GM21717 (cell line): ENCODE measurements at regions not wholly inside any gene's neighbourhood (a gene's known extent, or its start where the extent isn't known, plus 50 kb on each side); places are given as distances from the start of the nearest gene placed in this dataset.

Experiments
- ATAC-seq: cut with Tn5 transposase; IDR thresholded peaks from one replicate; pipeline ENCODE4 v1.9.1; 2021; ENCODE audit warnings: mild to moderate bottlenecking, moderate library complexity; ENCODE audit not compliant: unreplicated experiment

GRCh38 chr2:128797092-128797491, 478.4 kb upstream of the HS6ST1 start:
- no peak for ATAC-seq

- ATAC-seq = peak; percentile 20
Measured at GRCh38 chr2:128797533-128797932, 478.9 kb upstream of the HS6ST1 start.

DNA sequence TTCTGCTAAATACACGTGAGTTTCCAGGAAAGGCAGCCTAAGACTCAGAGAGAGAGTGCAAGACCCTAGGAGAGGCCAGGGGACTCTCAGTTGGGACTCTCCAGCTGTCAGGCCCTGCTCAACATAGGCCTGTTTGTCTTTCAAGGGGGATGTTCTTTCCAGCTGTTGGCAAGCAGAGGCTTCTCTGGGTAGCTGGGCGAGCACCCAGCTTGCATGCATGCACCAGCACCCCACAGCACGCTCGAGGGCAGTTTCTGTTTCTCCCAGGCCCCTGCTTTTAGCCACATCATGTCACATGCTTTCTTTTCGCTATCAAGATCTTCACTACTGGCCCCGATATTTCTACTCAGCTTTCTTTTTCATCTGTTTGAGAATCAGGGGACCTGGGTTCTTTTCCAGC, 479.3 kb upstream of the HS6ST1 start:
- peak; percentile 74 for ATAC-seq

DNA sequence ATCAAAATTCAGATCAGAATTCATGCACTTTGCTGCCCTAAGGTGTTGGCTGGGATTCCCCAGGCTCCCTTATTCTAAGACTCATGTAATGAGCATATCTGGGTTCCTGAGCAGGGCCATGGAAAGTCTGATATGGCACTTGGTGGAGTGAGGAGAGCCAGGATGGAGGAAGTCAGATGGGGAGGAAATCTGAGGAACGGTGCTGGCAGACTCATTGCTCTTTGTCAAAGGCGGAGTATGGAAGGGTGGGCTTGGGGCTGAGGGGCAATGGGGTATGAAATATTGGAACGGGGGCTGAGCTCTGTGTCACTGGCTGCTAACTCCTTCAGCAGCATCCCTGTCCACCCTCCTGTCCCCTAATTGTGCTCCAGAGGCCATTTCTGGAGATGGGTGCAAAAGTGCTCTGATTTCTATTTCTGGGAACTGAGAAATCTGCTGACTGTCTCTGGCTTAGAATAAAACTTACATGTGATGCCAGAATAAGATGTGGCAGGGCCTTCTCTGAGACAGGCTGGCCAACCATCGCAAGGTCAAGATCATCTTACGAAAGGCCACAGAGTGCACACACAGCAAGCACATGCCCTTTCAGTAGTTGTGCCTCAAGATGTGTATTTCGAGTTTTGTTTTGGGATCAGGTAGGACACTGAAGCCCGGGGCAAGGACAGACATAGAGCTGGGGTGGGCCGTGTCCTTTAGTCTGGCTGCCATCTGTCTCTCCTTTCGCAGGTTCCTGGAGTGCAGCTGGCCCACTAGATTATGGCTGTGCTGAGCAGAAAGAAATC, 480.0 kb upstream of the HS6ST1 start:
- no peak for ATAC-seq

DNA sequence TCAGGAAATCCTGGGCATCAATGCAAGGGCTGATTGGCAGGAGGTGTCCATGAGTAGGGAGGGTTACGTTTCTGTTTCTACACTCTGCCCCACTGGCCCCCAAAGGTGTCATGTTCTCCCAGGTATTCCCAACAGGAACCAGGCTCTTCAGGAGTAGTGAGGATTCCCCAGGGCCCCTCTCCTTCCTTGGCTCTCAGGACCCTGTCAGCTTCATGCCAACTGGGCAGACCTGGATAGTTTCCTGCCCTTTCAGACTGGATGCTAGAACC, 480.6 kb upstream of the HS6ST1 start:
- no peak for ATAC-seq

DNA sequence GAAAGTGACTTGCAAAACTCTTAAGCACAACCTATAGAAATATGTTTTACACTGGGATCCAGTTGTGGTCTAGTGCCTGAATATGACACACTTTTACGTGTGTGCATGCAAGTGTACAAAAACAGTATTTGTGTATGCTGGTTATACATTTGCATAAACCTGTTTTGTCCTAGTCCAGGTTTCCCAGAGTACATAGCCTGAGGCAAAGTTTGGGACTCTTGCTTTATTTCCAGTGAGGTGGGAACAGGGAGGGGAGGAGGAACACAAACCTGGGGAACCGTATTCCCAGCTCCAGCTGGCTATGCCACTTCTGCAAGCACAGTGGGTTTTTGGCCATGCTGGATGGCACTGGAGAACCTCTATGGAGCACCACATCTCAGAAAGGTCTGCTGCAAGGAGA, 481.1 kb upstream of the HS6ST1 start:
- no peak for ATAC-seq

DNA sequence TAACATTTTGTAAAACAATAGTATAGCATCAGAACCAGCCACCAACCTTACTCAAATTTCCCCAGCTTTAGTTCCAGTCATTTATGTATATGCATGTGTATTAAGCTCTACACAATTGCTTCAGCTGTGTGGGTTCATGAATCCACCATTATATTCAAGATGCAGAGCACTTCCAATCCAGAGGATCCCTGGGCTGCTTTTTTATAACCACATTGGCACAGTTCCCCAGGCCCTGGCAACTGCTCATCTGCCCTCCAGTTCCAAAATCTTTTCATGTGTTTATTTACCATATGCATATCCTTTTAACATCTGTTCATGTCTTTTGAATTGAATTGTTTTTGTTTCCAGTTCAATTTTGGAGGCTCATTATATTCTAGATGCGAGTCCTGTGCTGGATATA, 482.9 kb upstream of the HS6ST1 start:
- ATAC-seq = no peak

DNA sequence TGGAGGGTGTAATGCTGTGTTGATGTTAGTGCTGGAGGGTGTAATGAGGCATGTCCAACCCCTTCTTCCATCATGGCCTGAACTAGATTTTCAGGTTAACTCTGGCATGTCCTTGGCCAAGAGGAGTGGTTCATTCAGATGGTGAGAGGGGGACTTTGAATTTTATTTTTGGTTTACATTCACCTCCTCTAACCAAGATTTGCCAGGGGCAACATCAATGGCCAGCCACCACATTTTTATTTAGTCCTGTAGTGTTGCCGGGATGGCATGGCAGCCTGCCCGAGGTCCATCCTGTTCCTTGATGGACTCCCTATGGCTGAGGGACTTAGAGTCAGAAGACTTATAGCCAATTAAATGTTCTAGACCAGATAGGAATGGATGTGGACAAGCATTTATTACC, 484.6 kb upstream of the HS6ST1 start:
- ATAC-seq = no peak

GRCh38 chr2:128805237-128805636, 486.6 kb upstream of the HS6ST1 start:
- no peak for ATAC-seq

GRCh38 chr2:128805918-128806317, 487.2 kb upstream of the HS6ST1 start:
- no peak for ATAC-seq

- no peak for ATAC-seq
Measured at GRCh38 chr2:128807317-128807716, 488.6 kb upstream of the HS6ST1 start.

GRCh38 chr2:128808462-128809258, 490.0 kb upstream of the HS6ST1 start:
- ATAC-seq = no peak

DNA sequence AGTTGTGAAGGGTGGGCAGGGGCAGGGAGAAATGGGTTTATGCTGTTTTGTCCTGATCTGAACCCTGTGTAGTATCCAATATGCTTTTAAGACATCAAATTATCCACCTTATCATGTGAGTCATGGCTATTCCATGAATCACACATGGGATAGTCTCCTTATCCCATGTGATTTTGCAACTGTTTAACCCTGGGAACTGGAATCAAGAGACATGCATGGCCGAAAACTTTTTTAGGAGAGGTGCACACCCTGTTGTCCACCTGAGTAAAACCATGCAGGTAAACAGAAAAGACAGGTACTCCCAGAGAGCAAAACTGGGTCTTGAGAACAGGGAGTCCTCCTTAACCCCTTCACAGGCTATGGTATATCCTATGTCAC, 490.6 kb upstream of the HS6ST1 start:
- no peak for ATAC-seq

DNA sequence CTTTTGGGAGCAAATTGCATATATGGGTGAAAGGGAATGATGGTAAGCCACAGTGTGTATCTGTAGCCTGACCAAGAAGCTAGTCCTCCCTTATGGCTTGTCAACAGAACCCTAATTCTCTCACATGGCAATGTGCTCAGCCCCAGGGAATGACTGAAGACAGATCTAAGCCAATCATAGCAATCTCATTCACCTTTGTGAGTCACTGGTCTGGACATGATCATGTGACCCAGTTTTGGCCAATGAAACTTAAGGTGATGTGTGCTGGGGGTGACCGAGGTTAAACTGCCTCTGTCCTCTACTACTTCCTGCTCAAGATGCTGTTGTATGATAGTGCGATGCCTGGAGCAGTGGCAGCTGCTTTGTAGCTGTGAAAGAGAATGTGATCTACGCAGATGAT, 491.2 kb upstream of the HS6ST1 start:
- ATAC-seq = no peak

GRCh38 chr2:128812183-128812940, 493.7 kb upstream of the HS6ST1 start:
- ATAC-seq = no peak

DNA sequence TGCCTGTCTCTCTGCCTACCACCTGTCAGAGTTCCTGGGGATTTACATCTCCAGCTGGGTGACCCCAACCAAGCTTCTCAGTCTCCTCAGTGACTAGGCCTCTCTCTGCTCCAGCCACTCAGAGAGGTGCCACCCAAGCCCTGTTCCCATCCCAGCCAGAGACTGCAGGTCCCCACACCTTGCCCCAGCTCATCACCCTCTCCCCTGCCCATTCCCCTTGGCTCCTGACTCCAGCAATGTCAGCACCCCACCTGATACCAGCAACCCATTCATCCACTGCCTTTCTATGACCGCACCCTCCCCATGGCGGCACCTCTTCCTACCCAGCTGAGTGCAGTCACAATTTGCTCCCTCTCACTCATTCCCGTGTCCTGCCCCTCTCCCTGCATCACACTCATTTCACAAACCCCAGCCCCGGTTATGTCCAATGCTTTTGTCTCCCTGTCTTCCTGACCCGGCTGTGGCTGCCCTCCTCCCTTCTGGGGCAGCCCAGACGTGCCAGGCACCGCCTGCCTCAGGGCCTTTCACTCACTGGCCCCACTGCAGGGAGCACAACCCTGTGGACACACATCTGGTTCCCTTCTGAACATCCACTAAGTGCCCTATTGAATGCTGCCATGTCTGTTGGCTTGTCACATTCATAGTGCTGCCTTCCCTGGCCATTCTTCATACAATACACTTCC, 494.8 kb upstream of the HS6ST1 start:
- ATAC-seq = no peak

DNA sequence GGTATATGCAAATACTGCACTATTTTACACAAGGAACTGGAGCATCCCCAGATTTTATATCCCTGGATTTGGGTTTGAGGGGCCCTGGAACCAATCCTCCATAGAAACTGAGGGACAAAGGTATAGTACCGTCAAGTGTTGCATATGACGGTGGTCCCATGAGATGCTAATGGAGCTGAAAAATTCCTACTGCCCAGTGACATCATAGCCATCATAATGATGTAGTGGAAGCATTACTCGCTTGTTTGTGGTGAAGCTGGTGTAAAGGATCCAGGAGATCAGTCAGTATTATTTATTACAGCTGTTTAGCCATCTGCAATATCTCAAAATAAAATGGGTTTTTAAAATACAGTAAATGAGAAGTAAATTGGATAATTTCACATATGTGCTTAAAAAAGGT, 496.6 kb upstream of the HS6ST1 start:
- no peak for ATAC-seq

DNA sequence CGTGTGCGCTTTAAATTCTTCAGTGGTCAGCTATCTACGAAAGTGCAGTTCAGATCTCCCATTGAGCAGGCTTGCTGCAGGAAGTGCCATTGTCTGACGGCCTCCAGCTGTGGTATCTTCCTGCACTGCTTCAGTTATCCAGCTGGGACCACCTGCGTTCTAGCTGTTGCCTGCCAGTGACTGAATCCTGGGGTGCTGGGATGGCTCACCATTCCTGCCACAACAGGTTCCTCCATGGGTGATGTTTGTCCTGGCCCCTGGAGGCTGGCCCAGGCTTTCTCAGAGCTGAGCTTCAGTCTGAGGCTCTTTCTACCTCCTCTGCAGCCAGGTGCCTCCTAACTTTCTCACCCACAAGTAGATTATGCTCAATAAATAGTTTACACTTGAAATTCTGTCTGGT, 498.5 kb upstream of the HS6ST1 start:
- ATAC-seq = no peak

DNA sequence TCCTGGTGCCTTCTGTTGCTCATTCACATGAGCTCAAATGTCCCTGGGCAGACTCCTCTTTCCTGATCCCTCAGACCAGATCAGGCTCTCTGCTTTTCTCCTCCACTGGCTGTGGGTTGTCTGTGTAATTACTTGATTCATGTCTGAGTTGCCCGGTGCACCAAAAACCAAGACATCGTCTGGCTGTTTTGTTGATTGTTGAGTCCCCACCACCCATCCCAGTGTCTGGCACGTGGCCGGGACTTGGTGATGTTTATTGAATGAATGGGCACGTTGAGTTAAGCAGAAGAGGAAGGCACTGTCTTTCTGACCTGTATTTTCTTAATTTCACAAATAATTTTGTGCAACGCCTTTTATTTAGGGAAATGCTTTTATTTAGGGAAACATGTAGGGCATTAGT, 499.1 kb upstream of the HS6ST1 start:
- no peak for ATAC-seq

DNA sequence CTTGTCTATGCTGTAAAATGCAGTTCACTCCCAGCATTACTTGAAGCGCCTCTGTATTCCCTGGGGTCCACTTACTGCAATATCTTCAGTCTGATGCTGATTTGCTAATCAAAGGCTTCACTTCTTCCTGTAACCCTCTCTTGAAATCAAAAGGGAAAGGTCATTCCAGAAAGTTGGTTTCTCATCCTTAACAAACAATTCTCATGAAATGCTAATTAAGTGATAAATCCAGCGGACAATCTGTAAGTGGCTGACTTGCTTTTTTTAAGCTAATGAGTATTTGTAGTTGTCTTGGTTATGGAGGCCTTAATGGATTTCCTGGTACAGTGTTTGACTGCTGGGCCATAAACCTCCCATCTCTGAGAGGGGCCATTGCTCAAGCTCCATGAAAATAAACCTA, 499.6 kb upstream of the HS6ST1 start:
- no peak for ATAC-seq

- ATAC-seq = no peak
Measured at GRCh38 chr2:128818704-128819491, 500.2 kb upstream of the HS6ST1 start.
